HepG2 (cell line): ENCODE measurements at regions not wholly inside any gene's neighbourhood (a gene's known extent, or its start where the extent isn't known, plus 50 kb on each side); places are given as distances from the start of the nearest gene placed in this dataset.

Experiments
- EP300 ChIP-seq, 3 experiments: sonication (generic) in 1 of 3; formaldehyde crosslinking in 1 of 3; IDR thresholded peaks; 2 replicates each; pipeline versions ENCODE4 v1.5.1 to v1.6.1; 2011 to 2020; ENCODE audit warnings: low read depth in 2 of 3, low read length in 2 of 3, borderline replicate concordance in 1 of 3, improper control_type of control experiment in 1 of 3, mild to moderate bottlenecking in 1 of 3, missing genetic modification reagents in 1 of 3, moderate library complexity in 1 of 3
- POLR2A ChIP-seq, 2 experiments: IDR thresholded peaks; 2 replicates each; pipeline ENCODE4 v1.6.1; 2011; ENCODE audit warnings: low read depth in 2 of 2, low read length in 2 of 2, mild to moderate bottlenecking in 1 of 2, moderate library complexity in 1 of 2; ENCODE audit not compliant: insufficient read depth in 1 of 2
- TERF1 ChIP-seq: sonication (generic); formaldehyde crosslinking; IDR thresholded peaks from 2 replicates; pipeline ENCODE4 v1.8.0; 2022; ENCODE audit warnings: mild to moderate bottlenecking, missing genetic modification reagents, moderate library complexity
- TF ChIP-seq, protein P1 (sequence below): sonication (generic); formaldehyde crosslinking; IDR thresholded peaks from 2 replicates; pipeline ENCODE4 v1.8.0; 2022; ENCODE audit warnings: missing genetic modification reagents, mild to moderate bottlenecking, moderate library complexity, borderline replicate concordance
- TF ChIP-seq, protein P2 (sequence below), 2 experiments: sonication (generic) in 1 of 2; formaldehyde crosslinking in 1 of 2; IDR thresholded peaks; 2 replicates each; pipeline versions ENCODE4 v1.4.0 to v1.6.1; 2018 to 2020; ENCODE audit warnings: missing genetic modification reagents in 2 of 2, borderline replicate concordance in 1 of 2, low read depth in 1 of 2, mild to moderate bottlenecking in 1 of 2, missing biosample characterization in 1 of 2

DNA sequence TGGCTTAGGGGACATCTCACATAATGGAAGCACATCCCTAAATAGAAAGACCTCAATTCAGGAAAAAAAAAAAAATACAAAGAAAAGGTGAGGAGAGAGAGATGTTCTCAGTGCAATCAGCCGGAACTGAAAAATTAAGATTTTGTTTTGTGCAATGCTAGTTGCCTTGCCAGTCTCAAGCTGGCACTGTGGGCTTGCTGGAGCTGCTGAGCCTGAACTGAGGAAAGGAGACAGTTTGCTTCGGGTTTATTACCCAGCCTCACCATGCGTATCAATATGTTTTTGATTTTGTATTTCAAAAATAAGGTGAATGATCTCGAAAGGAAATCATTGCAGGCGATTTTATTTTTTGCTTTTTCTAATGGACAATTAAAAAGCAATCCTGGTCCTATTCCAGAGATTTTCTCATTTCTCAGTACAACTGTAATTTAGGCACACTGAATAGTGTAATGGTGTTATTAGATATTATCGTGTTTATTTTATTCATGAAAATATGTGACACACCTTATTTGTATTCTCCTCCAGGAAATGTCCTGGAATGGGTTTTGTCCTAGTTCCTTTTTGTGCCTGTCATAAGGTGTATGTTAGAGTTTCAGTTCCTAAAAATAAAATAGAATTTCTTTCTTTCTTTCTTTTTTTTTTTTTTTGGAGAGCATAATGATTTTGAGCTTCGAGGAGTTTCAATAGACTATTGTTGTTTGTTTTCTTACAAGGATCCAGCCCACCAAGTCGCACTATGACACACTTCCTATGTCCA, 72.8 kb upstream of the ZEB2 start:
- TF ChIP-seq, protein P1, sequence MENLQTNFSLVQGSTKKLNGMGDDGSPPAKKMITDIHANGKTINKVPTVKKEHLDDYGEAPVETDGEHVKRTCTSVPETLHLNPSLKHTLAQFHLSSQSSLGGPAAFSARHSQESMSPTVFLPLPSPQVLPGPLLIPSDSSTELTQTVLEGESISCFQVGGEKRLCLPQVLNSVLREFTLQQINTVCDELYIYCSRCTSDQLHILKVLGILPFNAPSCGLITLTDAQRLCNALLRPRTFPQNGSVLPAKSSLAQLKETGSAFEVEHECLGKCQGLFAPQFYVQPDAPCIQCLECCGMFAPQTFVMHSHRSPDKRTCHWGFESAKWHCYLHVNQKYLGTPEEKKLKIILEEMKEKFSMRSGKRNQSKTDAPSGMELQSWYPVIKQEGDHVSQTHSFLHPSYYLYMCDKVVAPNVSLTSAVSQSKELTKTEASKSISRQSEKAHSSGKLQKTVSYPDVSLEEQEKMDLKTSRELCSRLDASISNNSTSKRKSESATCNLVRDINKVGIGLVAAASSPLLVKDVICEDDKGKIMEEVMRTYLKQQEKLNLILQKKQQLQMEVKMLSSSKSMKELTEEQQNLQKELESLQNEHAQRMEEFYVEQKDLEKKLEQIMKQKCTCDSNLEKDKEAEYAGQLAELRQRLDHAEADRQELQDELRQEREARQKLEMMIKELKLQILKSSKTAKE (CRISPR knock-in tag): no peak
- TF ChIP-seq POLR2A (IDR thresholded peaks at IDR 0.05; ENCODE audit: insufficient read depth in 1 of 2, low read depth in 2 of 2, low read length in 2 of 2) (no peak), TERF1 (CRISPR knock-in tag) (no peak), EP300 (IDR thresholded peaks at IDR 0.05; ENCODE audit: low read depth in 2 of 2, low read length in 2 of 2) (no peak), EP300 (CRISPR knock-in tag; IDR thresholded peaks at IDR 0.05; ENCODE audit: borderline replicate concordance) (no peak)
- TF ChIP-seq, protein P2, sequence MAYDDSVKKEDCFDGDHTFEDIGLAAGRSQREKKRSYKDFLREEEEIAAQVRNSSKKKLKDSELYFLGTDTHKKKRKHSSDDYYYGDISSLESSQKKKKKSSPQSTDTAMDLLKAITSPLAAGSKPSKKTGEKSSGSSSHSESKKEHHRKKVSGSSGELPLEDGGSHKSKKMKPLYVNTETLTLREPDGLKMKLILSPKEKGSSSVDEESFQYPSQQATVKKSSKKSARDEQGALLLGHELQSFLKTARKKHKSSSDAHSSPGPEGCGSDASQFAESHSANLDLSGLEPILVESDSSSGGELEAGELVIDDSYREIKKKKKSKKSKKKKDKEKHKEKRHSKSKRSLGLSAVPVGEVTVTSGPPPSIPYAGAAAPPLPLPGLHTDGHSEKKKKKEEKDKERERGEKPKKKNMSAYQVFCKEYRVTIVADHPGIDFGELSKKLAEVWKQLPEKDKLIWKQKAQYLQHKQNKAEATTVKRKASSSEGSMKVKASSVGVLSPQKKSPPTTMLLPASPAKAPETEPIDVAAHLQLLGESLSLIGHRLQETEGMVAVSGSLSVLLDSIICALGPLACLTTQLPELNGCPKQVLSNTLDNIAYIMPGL (CRISPR knock-in tag; IDR thresholded peaks at IDR 0.05; ENCODE audit: borderline replicate concordance in 1 of 2, low read depth in 1 of 2): no peak
